Activated T-cell treated with anti-CD3 and anti-CD28 coated beads for 1 hour (primary cell): ENCODE measurements at regions not wholly inside any gene's neighbourhood (a gene's known extent, or its start where the extent isn't known, plus 50 kb on each side); places are given as distances from the start of the nearest gene placed in this dataset.

ENCODE experiments used
- DNase-seq: peaks from one replicate; pipeline ENCODE4 v3.0.0-alpha.2; 2020; ENCODE audit warnings: low read depth

- DNase-seq = no peak
These were observed 53.1 kb upstream of the CACNA1E start for GRCh38 chr1:181430015-181430885.
